PC-3 (cell line): ENCODE measurements at regions not wholly inside any gene's neighbourhood (a gene's known extent, or its start where the extent isn't known, plus 50 kb on each side); places are given as distances from the start of the nearest gene placed in this dataset.

Experiments
- ATAC-seq: fragments of 200-7000 bp; cut with Tn5 transposase; 2 replicates; pipeline ENCODE4 v1.9.1; 2020; ENCODE audit warnings: mild to moderate bottlenecking, moderate library complexity
- BruUV-seq: library from RNA; stranded (reverse); fragments of 400-500 nt; replicated peaks from 2 replicates; lab custom pipeline; 2021; lab: Mats Ljungman, UMichigan
- CTCF ChIA-PET: fragments of 300-600 bp; sonication (Branson Sonifier 250); formaldehyde crosslinking; loops from one replicate; lab custom pipeline; 2022; ENCODE audit warnings: antibody characterized with exemption; lab: Charles Lee
- POLR2A ChIA-PET: fragments of 300-600 bp; sonication (Branson Sonifier 250); formaldehyde crosslinking; loops from one replicate; lab custom pipeline; 2022; ENCODE audit warnings: antibody characterized with exemption; ENCODE audit not compliant: unreplicated experiment; lab: Charles Lee
- DNase-seq: peaks from one replicate; pipeline ENCODE4 v3.0.0-alpha.2; 2015
- H2AFZ ChIP-seq: fragments of 300-600 bp; sonication (generic); 2 replicates; pipeline ENCODE4 v1.6.0; 2016; ENCODE audit warnings: antibody characterized with exemption, low read length
- H3F3A ChIP-seq: fragments of 300-600 bp; sonication (generic); one replicate; pipeline ENCODE4 v1.6.0; 2017; ENCODE audit warnings: antibody characterized with exemption, low read length, control low read depth, mild to moderate bottlenecking; ENCODE audit not compliant: unreplicated experiment
- H3K27ac ChIP-seq: fragments of 300-600 bp; sonication (generic); 2 replicates; pipeline ENCODE4 v1.5.1; 2016; ENCODE audit warnings: mild to moderate bottlenecking, low read length
- H3K27me3 ChIP-seq: fragments of 300-600 bp; sonication (generic); 2 replicates; pipeline ENCODE4 v1.6.1; 2016; ENCODE audit warnings: low read length, mixed read lengths
- H3K36me3 ChIP-seq: fragments of 300-600 bp; sonication (generic); 2 replicates; pipeline ENCODE4 v1.6.1; 2016; ENCODE audit warnings: low read depth, mixed run types, low read length, mixed read lengths
- H3K4me1 ChIP-seq: fragments of 300-600 bp; sonication (generic); 2 replicates; pipeline ENCODE4 v1.5.1; 2016; ENCODE audit warnings: low read length; ENCODE audit not compliant: insufficient read depth
- H3K4me2 ChIP-seq: fragments of 300-600 bp; sonication (generic); 2 replicates; pipeline ENCODE4 v1.6.0; 2016; ENCODE audit warnings: low read length
- H3K4me3 ChIP-seq: fragments of 300-600 bp; sonication (generic); 2 replicates; pipeline ENCODE4 v1.5.1; 2016; ENCODE audit warnings: mild to moderate bottlenecking, low read length, mixed read lengths
- H3K79me2 ChIP-seq: fragments of 300-600 bp; sonication (generic); 2 replicates; pipeline ENCODE4 v1.6.1; 2017; ENCODE audit warnings: low read length, mixed read lengths
- H3K9ac ChIP-seq: fragments of 300-600 bp; sonication (generic); 2 replicates; pipeline ENCODE4 v1.6.0; 2016; ENCODE audit warnings: mild to moderate bottlenecking, low read length
- H3K9me2 ChIP-seq: fragments of 300-600 bp; sonication (generic); replicated peaks from 2 replicates; pipeline ENCODE4 v1.6.1; 2016; ENCODE audit warnings: mixed run types, low read length, mixed read lengths
- H3K9me3 ChIP-seq: fragments of 300-600 bp; sonication (generic); 2 replicates; pipeline ENCODE4 v1.6.1; 2016; ENCODE audit warnings: low read length, mixed read lengths
- H4K20me1 ChIP-seq: fragments of 300-600 bp; sonication (generic); 2 replicates; pipeline ENCODE4 v1.6.1; 2016; ENCODE audit warnings: low read length, mixed read lengths
- CTCF ChIP-seq: fragments of 300-600 bp; sonication (generic); conservative IDR thresholded peaks from 2 replicates; pipeline ENCODE4 v1.5.1; 2017; ENCODE audit warnings: antibody characterized with exemption, low read depth, mild to moderate bottlenecking, low read length
- EZH2 ChIP-seq: fragments of 300-600 bp; sonication (generic); IDR thresholded peaks from one replicate; pipeline ENCODE4 v1.6.1; 2017; ENCODE audit warnings: antibody characterized with exemption, mild to moderate bottlenecking, low read length; ENCODE audit not compliant: unreplicated experiment
- EZH2phosphoT487 ChIP-seq: fragments of 300-600 bp; sonication (generic); IDR thresholded peaks from 2 replicates; pipeline ENCODE4 v1.6.1; 2018; ENCODE audit warnings: mild to moderate bottlenecking, antibody characterized with exemption, low read length, borderline replicate concordance
- intact Hi-C: fragments of 100-400 bp; cut with micrococcal nuclease; formaldehyde crosslinking; loops from 2 replicates; pipeline ENCODE4 v1.9.0; 2023

GRCh38 chr20:55070001-55070400, 594.6 kb downstream of the DOK5 start:
- Histone ChIP-seq H3K4me3 (no peak overlapping the region), H3K36me3 (no peaks in the 10 kb centered on the region), H3K27ac (no peak overlapping the region), H3K4me2 (no peak overlapping the region), H3F3A (no peaks in the 10 kb centered on the region), H3K9me2 (no peaks in the 10 kb centered on the region), H3K27me3 (no peaks in the 10 kb centered on the region), H2AFZ (no peak overlapping the region), H3K9me3 (peaks cover 15% of the 10 kb centered on the region), H4K20me1 (no peaks in the 10 kb centered on the region), H3K79me2 (no peaks in the 10 kb centered on the region), H3K9ac (no peak overlapping the region), H3K4me1 (no peaks in the 10 kb centered on the region)
- ATAC-seq (no peak), DNase-seq (no peak)
- intact Hi-C loops, result no loop called here
- no TSS peak for BruUV-seq
- no peak for TF ChIP-seq CTCF
- TF ChIP-seq EZH2phosphoT487, result no peak
- no peak for TF ChIP-seq EZH2
- ChIA-PET POLR2A (no interaction called here), CTCF (no interaction called here)

- Histone ChIP-seq H3K9me3 (peaks cover 22% of the 10 kb centered on the region), H3K79me2 (no peaks in the 10 kb centered on the region), H3K36me3 (no peaks in the 10 kb centered on the region), H4K20me1 (no peaks in the 10 kb centered on the region), H3K27ac (no peak overlapping the region), H3K4me3 (no peak overlapping the region), H3K4me1 (no peaks in the 10 kb centered on the region), H3K9ac (no peak overlapping the region), H3K27me3 (no peaks in the 10 kb centered on the region), H2AFZ (no peak overlapping the region), H3K9me2 (no peaks in the 10 kb centered on the region), H3K4me2 (no peak overlapping the region), H3F3A (no peaks in the 10 kb centered on the region)
- ATAC-seq, result no peak
- no TSS peak for BruUV-seq
- POLR2A ChIA-PET, result no interaction called here
- no peak for DNase-seq
- CTCF ChIA-PET, result no interaction called here
- intact Hi-C loops, result no loop called here
- TF ChIP-seq EZH2phosphoT487 (no peak), CTCF (no peak), EZH2 (no peak)
Measured at GRCh38 chr20:55067158-55067825, 591.9 kb downstream of the DOK5 start.

GRCh38 chr20:55058938-55059337, 583.5 kb downstream of the DOK5 start:
- Histone ChIP-seq H3K4me3 (no peak overlapping the region), H2AFZ (no peak overlapping the region), H3K9me2 (no peaks in the 10 kb centered on the region), H3K27me3 (no peaks in the 10 kb centered on the region), H4K20me1 (no peaks in the 10 kb centered on the region), H3K9me3 (peaks cover 36% of the 10 kb centered on the region), H3K4me1 (no peaks in the 10 kb centered on the region), H3F3A (no peaks in the 10 kb centered on the region), H3K79me2 (no peaks in the 10 kb centered on the region), H3K27ac (no peak overlapping the region), H3K9ac (no peak overlapping the region), H3K36me3 (no peaks in the 10 kb centered on the region), H3K4me2 (no peak overlapping the region)
- TF ChIP-seq EZH2phosphoT487 (no peak), CTCF (no peak), EZH2 (no peak)
- intact Hi-C loops, result no loop called here
- DNase-seq (no peak), ATAC-seq (no peak)
- POLR2A ChIA-PET, result no interaction called here
- CTCF ChIA-PET, result no interaction called here
- no TSS peak for BruUV-seq
